Prostate gland (tissue), 2 donors: ENCODE measurements at regions not wholly inside any gene's neighbourhood (a gene's known extent, or its start where the extent isn't known, plus 50 kb on each side); places are given as distances from the start of the nearest gene placed in this dataset.

Experiments
- POLR2A ChIP-seq: fragments of 450-650 bp; IDR thresholded peaks from one replicate; pipeline ENCODE4 v1.6.1; 2016; ENCODE audit warnings: antibody characterized with exemption, mild to moderate bottlenecking
- POLR2AphosphoS5 ChIP-seq: sonication (generic); formaldehyde crosslinking; IDR thresholded peaks from one replicate; pipeline ENCODE4 v1.6.1; 2017; ENCODE audit warnings: antibody characterized with exemption
- TF ChIP-seq, protein P1 (sequence below), 4 experiments: fragments of 200-600 bp in 2 of 4; fragments of 450-650 bp in 2 of 4; sonication (generic) in 2 of 4; IDR thresholded peaks; 1 replicate in 3 of 4; 2 replicates in 1 of 4; pipeline ENCODE4 v1.5.1; 2016 to 2019; ENCODE audit warnings: antibody characterized with exemption in 4 of 4, mild to moderate bottlenecking in 2 of 4, moderate library complexity in 2 of 4

DNA sequence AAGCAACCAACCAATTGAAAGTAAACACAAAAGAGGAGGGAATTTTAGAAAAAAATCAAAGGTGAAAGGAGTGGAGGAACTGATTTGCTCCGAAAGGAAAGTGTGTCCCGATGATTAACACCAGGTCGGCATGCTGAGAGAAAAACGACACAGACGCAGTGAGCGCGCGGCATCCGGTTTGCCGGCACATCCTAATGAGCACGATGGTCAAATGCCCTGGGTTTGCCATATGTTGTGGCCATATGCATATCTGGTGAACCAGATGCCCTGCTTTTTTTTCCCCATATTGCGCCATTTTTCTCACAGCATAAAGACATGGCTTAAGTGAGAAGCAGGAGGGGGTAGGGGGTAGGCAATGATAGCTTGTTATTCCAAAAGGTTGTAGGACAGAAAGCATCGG lies 626.7 kb downstream of the BCL11A start:
- TF ChIP-seq, protein P1, sequence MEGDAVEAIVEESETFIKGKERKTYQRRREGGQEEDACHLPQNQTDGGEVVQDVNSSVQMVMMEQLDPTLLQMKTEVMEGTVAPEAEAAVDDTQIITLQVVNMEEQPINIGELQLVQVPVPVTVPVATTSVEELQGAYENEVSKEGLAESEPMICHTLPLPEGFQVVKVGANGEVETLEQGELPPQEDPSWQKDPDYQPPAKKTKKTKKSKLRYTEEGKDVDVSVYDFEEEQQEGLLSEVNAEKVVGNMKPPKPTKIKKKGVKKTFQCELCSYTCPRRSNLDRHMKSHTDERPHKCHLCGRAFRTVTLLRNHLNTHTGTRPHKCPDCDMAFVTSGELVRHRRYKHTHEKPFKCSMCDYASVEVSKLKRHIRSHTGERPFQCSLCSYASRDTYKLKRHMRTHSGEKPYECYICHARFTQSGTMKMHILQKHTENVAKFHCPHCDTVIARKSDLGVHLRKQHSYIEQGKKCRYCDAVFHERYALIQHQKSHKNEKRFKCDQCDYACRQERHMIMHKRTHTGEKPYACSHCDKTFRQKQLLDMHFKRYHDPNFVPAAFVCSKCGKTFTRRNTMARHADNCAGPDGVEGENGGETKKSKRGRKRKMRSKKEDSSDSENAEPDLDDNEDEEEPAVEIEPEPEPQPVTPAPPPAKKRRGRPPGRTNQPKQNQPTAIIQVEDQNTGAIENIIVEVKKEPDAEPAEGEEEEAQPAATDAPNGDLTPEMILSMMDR (IDR thresholded peaks at IDR 0.05): no peak
- TF ChIP-seq POLR2A: no peak
- no peak for TF ChIP-seq POLR2AphosphoS5
